ENCODE measurements at regions not wholly inside any gene's neighbourhood (a gene's known extent, or its start where the extent isn't known, plus 50 kb on each side); places are given as distances from the start of the nearest gene placed in this dataset.
A peak's percentile ranks its signal among the peaks of the same experiment; 100 is the strongest.

GRCh38 chr12:115146453-115146852 lies 462.5 kb upstream of the TBX3 start:
- TF ChIP-seq ZNF274 (IDR thresholded peaks at IDR 0.05; ENCODE audit: low read depth, low read length) (no peak), SUZ12 (IDR thresholded peaks at IDR 0.05; ENCODE audit: extremely low read depth, insufficient read depth, insufficient read length) (no peak), YY1 (IDR thresholded peaks at IDR 0.05; ENCODE audit: insufficient read depth, insufficient read length) (no peak)
- H3K4me1 ChIP-seq (ENCODE audit: insufficient read depth, insufficient read length): no peaks in the 10 kb centered on the region
- no peaks in the 10 kb centered on the region for H3K9me3 ChIP-seq (ENCODE audit: insufficient read depth, low read length)
- DNase-seq (ENCODE audit: low read depth, low spot score): no peak
- H3K4me3 ChIP-seq (ENCODE audit: insufficient read length, low read depth): no peak overlapping the region
- H3K27me3 ChIP-seq (ENCODE audit: insufficient read depth, insufficient read length): no peaks in the 10 kb centered on the region
- no peak overlapping the region for H3K9ac ChIP-seq (ENCODE audit: insufficient read length, low read depth)
- H3K36me3 ChIP-seq (ENCODE audit: insufficient read depth, insufficient read length, low read length): no peaks in the 10 kb centered on the region

GRCh38 chr12:115144425-115144824 lies 460.4 kb upstream of the TBX3 start:
- H3K9ac ChIP-seq (ENCODE audit: insufficient read length, low read depth): no peak overlapping the region
- H3K4me1 ChIP-seq (ENCODE audit: insufficient read depth, insufficient read length): no peaks in the 10 kb centered on the region
- no peak overlapping the region for H3K4me3 ChIP-seq (ENCODE audit: insufficient read length, low read depth)
- DNase-seq (ENCODE audit: low read depth, low spot score): no peak
- no peaks in the 10 kb centered on the region for H3K9me3 ChIP-seq (ENCODE audit: insufficient read depth, low read length)
- H3K36me3 ChIP-seq (ENCODE audit: insufficient read depth, insufficient read length, low read length): no peaks in the 10 kb centered on the region
- H3K27me3 ChIP-seq (ENCODE audit: insufficient read depth, insufficient read length): no peaks in the 10 kb centered on the region
- TF ChIP-seq SUZ12 (IDR thresholded peaks at IDR 0.05; ENCODE audit: extremely low read depth, insufficient read depth, insufficient read length): no peak
- no peak for TF ChIP-seq ZNF274 (IDR thresholded peaks at IDR 0.05; ENCODE audit: low read depth, low read length)
- TF ChIP-seq YY1 (IDR thresholded peaks at IDR 0.05; ENCODE audit: insufficient read depth, insufficient read length): no peak

GRCh38 chr12:115140981-115141655 lies 457.1 kb upstream of the TBX3 start:
- DNase-seq (ENCODE audit: low read depth, low spot score): peak; percentile 22
- TF ChIP-seq YY1 (IDR thresholded peaks at IDR 0.05; ENCODE audit: insufficient read depth, insufficient read length): no peak
- no peak for TF ChIP-seq ZNF274 (IDR thresholded peaks at IDR 0.05; ENCODE audit: low read depth, low read length)
- no peak for TF ChIP-seq SUZ12 (IDR thresholded peaks at IDR 0.05; ENCODE audit: extremely low read depth, insufficient read depth, insufficient read length)
- no peak overlapping the region for H3K9ac ChIP-seq (ENCODE audit: insufficient read length, low read depth)
- H3K9me3 ChIP-seq (ENCODE audit: insufficient read depth, low read length): peaks cover 4% of the 10 kb centered on the region; the same call in 1 of the 2 replicates
- H3K4me3 ChIP-seq (ENCODE audit: insufficient read length, low read depth): no peak overlapping the region
- no peaks in the 10 kb centered on the region for H3K4me1 ChIP-seq (ENCODE audit: insufficient read depth, insufficient read length)
- no peaks in the 10 kb centered on the region for H3K27me3 ChIP-seq (ENCODE audit: insufficient read depth, insufficient read length)
- no peaks in the 10 kb centered on the region for H3K36me3 ChIP-seq (ENCODE audit: insufficient read depth, insufficient read length, low read length)

GRCh38 chr12:115137812-115138521 lies 454.0 kb upstream of the TBX3 start:
- Histone ChIP-seq H3K4me1 (ENCODE audit: insufficient read depth, insufficient read length) (peaks cover 2% of the 10 kb centered on the region), H3K9ac (ENCODE audit: insufficient read length, low read depth) (no peak overlapping the region), H3K9me3 (ENCODE audit: insufficient read depth, low read length) (peaks cover 14% of the 10 kb centered on the region; the same call in 1 of the 2 replicates), H3K27me3 (ENCODE audit: insufficient read depth, insufficient read length) (no peaks in the 10 kb centered on the region), H3K36me3 (ENCODE audit: insufficient read depth, insufficient read length, low read length) (no peaks in the 10 kb centered on the region), H3K4me3 (ENCODE audit: insufficient read length, low read depth) (no peak overlapping the region)
- TF ChIP-seq YY1 (IDR thresholded peaks at IDR 0.05; ENCODE audit: insufficient read depth, insufficient read length) (no peak), SUZ12 (IDR thresholded peaks at IDR 0.05; ENCODE audit: extremely low read depth, insufficient read depth, insufficient read length) (no peak), ZNF274 (IDR thresholded peaks at IDR 0.05; ENCODE audit: low read depth, low read length) (no peak)
- DNase-seq (ENCODE audit: low read depth, low spot score): no peak

GRCh38 chr12:115135800-115136211 lies 451.8 kb upstream of the TBX3 start:
- DNase-seq (ENCODE audit: low read depth, low spot score): no peak
- no peak overlapping the region for H3K4me3 ChIP-seq (ENCODE audit: insufficient read length, low read depth)
- H3K9me3 ChIP-seq (ENCODE audit: insufficient read depth, low read length): peaks cover 14% of the 10 kb centered on the region; the same call in 1 of the 2 replicates
- no peaks in the 10 kb centered on the region for H3K36me3 ChIP-seq (ENCODE audit: insufficient read depth, insufficient read length, low read length)
- TF ChIP-seq ZNF274 (IDR thresholded peaks at IDR 0.05; ENCODE audit: low read depth, low read length): no peak
- TF ChIP-seq SUZ12 (IDR thresholded peaks at IDR 0.05; ENCODE audit: extremely low read depth, insufficient read depth, insufficient read length): no peak
- TF ChIP-seq YY1 (IDR thresholded peaks at IDR 0.05; ENCODE audit: insufficient read depth, insufficient read length): no peak
- peaks cover 2% of the 10 kb centered on the region for H3K4me1 ChIP-seq (ENCODE audit: insufficient read depth, insufficient read length)
- no peak overlapping the region for H3K9ac ChIP-seq (ENCODE audit: insufficient read length, low read depth)
- H3K27me3 ChIP-seq (ENCODE audit: insufficient read depth, insufficient read length): no peaks in the 10 kb centered on the region

- Histone ChIP-seq H3K4me1 (ENCODE audit: insufficient read depth, insufficient read length) (peaks cover 2% of the 10 kb centered on the region), H3K36me3 (ENCODE audit: insufficient read depth, insufficient read length, low read length) (no peaks in the 10 kb centered on the region), H3K9ac (ENCODE audit: insufficient read length, low read depth) (no peak overlapping the region), H3K27me3 (ENCODE audit: insufficient read depth, insufficient read length) (no peaks in the 10 kb centered on the region), H3K9me3 (ENCODE audit: insufficient read depth, low read length) (peaks cover 14% of the 10 kb centered on the region; the same call in 1 of the 2 replicates), H3K4me3 (ENCODE audit: insufficient read length, low read depth) (no peak overlapping the region)
- TF ChIP-seq YY1 (IDR thresholded peaks at IDR 0.05; ENCODE audit: insufficient read depth, insufficient read length) (no peak), SUZ12 (IDR thresholded peaks at IDR 0.05; ENCODE audit: extremely low read depth, insufficient read depth, insufficient read length) (no peak), ZNF274 (IDR thresholded peaks at IDR 0.05; ENCODE audit: low read depth, low read length) (no peak)
- DNase-seq (ENCODE audit: low read depth, low spot score): no peak
Measured at GRCh38 chr12:115134298-115134697, 450.3 kb upstream of the TBX3 start.

GRCh38 chr12:115132905-115133304 lies 448.9 kb upstream of the TBX3 start:
- H3K4me3 ChIP-seq (ENCODE audit: insufficient read length, low read depth): no peak overlapping the region
- H3K9ac ChIP-seq (ENCODE audit: insufficient read length, low read depth): no peak overlapping the region
- H3K36me3 ChIP-seq (ENCODE audit: insufficient read depth, insufficient read length, low read length): no peaks in the 10 kb centered on the region
- peaks cover 13% of the 10 kb centered on the region; the same call in 1 of the 2 replicates for H3K9me3 ChIP-seq (ENCODE audit: insufficient read depth, low read length)
- no peaks in the 10 kb centered on the region for H3K27me3 ChIP-seq (ENCODE audit: insufficient read depth, insufficient read length)
- peaks cover 2% of the 10 kb centered on the region for H3K4me1 ChIP-seq (ENCODE audit: insufficient read depth, insufficient read length)
- TF ChIP-seq SUZ12 (IDR thresholded peaks at IDR 0.05; ENCODE audit: extremely low read depth, insufficient read depth, insufficient read length) (no peak), ZNF274 (IDR thresholded peaks at IDR 0.05; ENCODE audit: low read depth, low read length) (no peak), YY1 (IDR thresholded peaks at IDR 0.05; ENCODE audit: insufficient read depth, insufficient read length) (no peak)
- DNase-seq (ENCODE audit: low read depth, low spot score): no peak

Data from NT2/D1 (cell line).